ENCODE measurements at regions not wholly inside any gene's neighbourhood (a gene's known extent, or its start where the extent isn't known, plus 50 kb on each side); places are given as distances from the start of the nearest gene placed in this dataset.

- Mint-ChIP-seq H3K27me3 (ENCODE audit: low read depth) (no peaks in the 10 kb centered on the region), H3K9me3 (no peaks in the 10 kb centered on the region), H3K36me3 (ENCODE audit: low read depth) (no peaks in the 10 kb centered on the region), H3K4me1 (no peaks in the 10 kb centered on the region), H3K27ac (ENCODE audit: unreplicated experiment) (no peak overlapping the region), H3K4me3 (no peak overlapping the region)
- DNase-seq (ENCODE audit: low read depth, low spot score): no peak
- TF ChIP-seq CTCF (conservative IDR thresholded peaks at IDR 0.05): no peak
These were observed 316.9 kb upstream of the NOCT start for GRCh38 chr4:138698641-138699040.

GRCh38 chr4:138697851-138698250 lies 317.7 kb upstream of the NOCT start:
- DNase-seq (ENCODE audit: low read depth, low spot score): no peak
- H3K36me3 Mint-ChIP-seq (ENCODE audit: low read depth): no peaks in the 10 kb centered on the region
- H3K4me3 Mint-ChIP-seq: no peak overlapping the region
- TF ChIP-seq CTCF (conservative IDR thresholded peaks at IDR 0.05): no peak
- H3K4me1 Mint-ChIP-seq: no peaks in the 10 kb centered on the region
- H3K27me3 Mint-ChIP-seq (ENCODE audit: low read depth): no peaks in the 10 kb centered on the region
- no peaks in the 10 kb centered on the region for H3K9me3 Mint-ChIP-seq
- H3K27ac Mint-ChIP-seq (ENCODE audit: unreplicated experiment): no peak overlapping the region

- H3K27ac Mint-ChIP-seq (ENCODE audit: unreplicated experiment): no peak overlapping the region
- no peak for DNase-seq (ENCODE audit: low read depth, low spot score)
- H3K36me3 Mint-ChIP-seq (ENCODE audit: low read depth): no peaks in the 10 kb centered on the region
- no peaks in the 10 kb centered on the region for H3K9me3 Mint-ChIP-seq
- no peaks in the 10 kb centered on the region for H3K4me1 Mint-ChIP-seq
- TF ChIP-seq CTCF (conservative IDR thresholded peaks at IDR 0.05): no peak
- no peak overlapping the region for H3K4me3 Mint-ChIP-seq
- no peaks in the 10 kb centered on the region for H3K27me3 Mint-ChIP-seq (ENCODE audit: low read depth)
These were observed 318.8 kb upstream of the NOCT start for GRCh38 chr4:138696771-138697170.

GRCh38 chr4:138696058-138696457 lies 319.5 kb upstream of the NOCT start:
- Mint-ChIP-seq H3K36me3 (ENCODE audit: low read depth) (no peaks in the 10 kb centered on the region), H3K4me1 (no peaks in the 10 kb centered on the region), H3K4me3 (no peak overlapping the region), H3K9me3 (no peaks in the 10 kb centered on the region), H3K27ac (ENCODE audit: unreplicated experiment) (no peak overlapping the region), H3K27me3 (ENCODE audit: low read depth) (no peaks in the 10 kb centered on the region)
- DNase-seq (ENCODE audit: low read depth, low spot score): no peak
- TF ChIP-seq CTCF (conservative IDR thresholded peaks at IDR 0.05): no peak

GRCh38 chr4:138693526-138693925 lies 322.1 kb upstream of the NOCT start:
- H3K36me3 Mint-ChIP-seq (ENCODE audit: low read depth): no peaks in the 10 kb centered on the region
- H3K27me3 Mint-ChIP-seq (ENCODE audit: low read depth): no peaks in the 10 kb centered on the region
- H3K9me3 Mint-ChIP-seq: no peaks in the 10 kb centered on the region
- no peak for TF ChIP-seq CTCF (conservative IDR thresholded peaks at IDR 0.05)
- no peak overlapping the region for H3K27ac Mint-ChIP-seq (ENCODE audit: unreplicated experiment)
- no peaks in the 10 kb centered on the region for H3K4me1 Mint-ChIP-seq
- H3K4me3 Mint-ChIP-seq: no peak overlapping the region
- no peak for DNase-seq (ENCODE audit: low read depth, low spot score)

- no peaks in the 10 kb centered on the region for H3K27me3 Mint-ChIP-seq (ENCODE audit: low read depth)
- no peaks in the 10 kb centered on the region for H3K4me1 Mint-ChIP-seq
- TF ChIP-seq CTCF (conservative IDR thresholded peaks at IDR 0.05): no peak
- H3K27ac Mint-ChIP-seq (ENCODE audit: unreplicated experiment): no peak overlapping the region
- no peaks in the 10 kb centered on the region for H3K9me3 Mint-ChIP-seq
- H3K36me3 Mint-ChIP-seq (ENCODE audit: low read depth): no peaks in the 10 kb centered on the region
- H3K4me3 Mint-ChIP-seq: no peak overlapping the region
- DNase-seq (ENCODE audit: low read depth, low spot score): no peak
These were observed 323.2 kb upstream of the NOCT start for GRCh38 chr4:138692411-138692810.

Data from neural crest cell (in vitro differentiated cells).